GM18507 (cell line): ENCODE measurements at regions not wholly inside any gene's neighbourhood (a gene's known extent, or its start where the extent isn't known, plus 50 kb on each side); places are given as distances from the start of the nearest gene placed in this dataset.
"Not testable (repeated sequence)": the region's sequence is repeated elsewhere in the genome, so short reads cannot be mapped to it uniquely, and the experiment has no call there.

Experiments used
- DNase-seq: peaks from one replicate; pipeline ENCODE4 v3.0.0; 2011; ENCODE audit warnings: low read depth; ENCODE audit not compliant: insufficient read length; ENCODE audit errors: extremely low spot score
- FAIRE-seq: peaks from 2 replicates; lab custom pipeline; 2011; peaks lifted over from hg19 to GRCh38; lab: Jason Lieb, UNC

DNA sequence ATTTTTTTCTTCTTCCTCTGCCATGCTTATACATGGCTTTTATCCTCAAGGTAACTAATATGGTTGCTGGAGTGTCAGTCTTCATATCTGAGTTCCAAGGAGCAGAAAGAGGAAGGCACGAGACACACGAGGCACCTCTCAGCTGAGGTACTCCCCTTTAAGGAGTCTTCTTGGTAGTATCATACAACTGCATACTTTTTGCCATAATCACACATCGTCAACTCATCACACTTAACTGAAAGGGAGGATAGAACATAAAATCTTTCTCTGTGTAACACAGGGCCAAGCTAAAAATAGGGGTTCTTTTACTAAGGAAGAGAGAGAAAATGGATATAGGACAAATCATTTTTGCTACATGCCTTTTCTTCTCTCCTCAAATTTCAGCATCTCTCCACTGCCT lies 104.2 kb downstream of the OXSM start:
- FAIRE-seq (no peak), DNase-seq (no peak)

DNA sequence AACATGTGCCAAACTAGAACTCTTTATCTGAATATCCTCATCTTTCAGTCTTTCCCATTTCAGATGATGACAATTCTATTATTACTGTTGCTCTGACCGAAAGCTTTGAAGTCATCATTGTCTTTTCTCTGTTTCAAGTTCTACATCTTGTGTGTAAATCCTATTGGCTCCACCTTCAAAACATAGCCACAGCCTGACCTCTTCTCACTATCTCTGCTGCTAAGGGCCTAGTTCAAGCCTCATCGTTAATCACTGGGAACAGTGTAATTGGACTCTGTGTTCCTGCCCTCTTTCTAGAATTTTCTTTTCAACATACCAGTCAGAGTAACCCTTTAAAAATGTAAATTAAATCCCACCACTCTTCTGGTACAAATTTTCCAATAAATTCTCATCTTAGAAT lies 105.1 kb downstream of the OXSM start:
- no peak for FAIRE-seq
- DNase-seq = no peak

DNA sequence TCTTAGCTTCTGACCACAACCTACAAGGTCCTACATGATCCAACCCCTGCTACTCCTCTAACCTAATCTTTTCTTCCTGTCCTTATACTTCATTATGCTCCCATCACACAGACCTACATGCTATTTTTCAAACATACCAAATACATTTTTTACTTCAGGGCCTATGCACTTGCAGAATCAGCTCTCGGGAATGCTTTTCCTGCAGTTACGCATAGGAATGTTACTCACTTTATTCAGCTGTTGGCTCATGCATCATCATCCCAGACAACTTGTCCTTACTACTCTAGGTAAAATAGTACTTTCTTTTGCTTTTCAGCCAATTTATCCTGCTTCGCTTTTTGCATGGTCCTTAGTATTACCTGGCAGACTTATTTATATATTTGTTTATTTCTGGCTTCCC lies 105.6 kb downstream of the OXSM start:
- no peak for FAIRE-seq
- no peak for DNase-seq

DNA sequence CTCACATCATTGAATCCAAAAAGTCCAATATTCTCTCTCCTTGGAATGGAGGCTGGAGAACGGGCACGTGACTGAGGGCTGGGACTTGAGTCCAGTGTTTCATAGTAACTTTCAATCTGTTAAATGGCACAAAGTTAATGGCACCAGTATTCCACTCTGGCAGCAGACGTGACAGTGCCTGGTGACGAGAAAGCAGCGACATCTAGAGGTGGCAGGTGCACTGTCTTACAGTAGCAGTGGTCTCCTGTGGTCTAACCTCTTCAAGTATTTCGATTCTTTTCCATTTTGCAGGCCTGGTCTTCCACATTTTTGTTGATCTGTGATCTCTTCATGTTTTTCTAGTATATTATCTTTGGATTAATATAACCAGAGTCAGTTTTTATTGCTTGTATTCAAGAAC lies 107.1 kb downstream of the OXSM start:
- peak; percentile 75 for FAIRE-seq

GRCh38 chr3:25899352-25900101 lies 109.6 kb downstream of the OXSM start:
- FAIRE-seq = no peak
- DNase-seq = no peak

More for the DNA sequence above, 107.1 kb downstream of the OXSM start:
- DNase-seq = peak; percentile 12

DNA sequence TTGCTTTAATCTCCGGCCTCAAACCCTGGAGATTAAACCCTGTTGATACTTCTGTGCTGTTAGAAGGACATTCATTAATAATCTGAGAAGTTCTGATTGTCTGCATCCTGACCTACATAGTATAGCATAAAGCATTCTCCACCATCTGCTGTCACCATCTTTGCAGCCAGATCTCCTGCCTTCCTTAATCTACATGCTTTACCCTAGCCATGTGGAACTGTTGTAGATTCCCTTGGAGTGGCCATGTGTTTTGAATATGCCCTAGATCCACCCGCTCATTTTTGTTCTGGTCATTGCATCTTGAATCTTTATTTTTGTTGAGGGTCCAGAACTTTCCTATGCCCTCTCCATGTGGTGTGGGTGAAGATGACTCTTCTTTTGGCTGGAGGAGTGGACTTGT lies 110.3 kb downstream of the OXSM start:
- FAIRE-seq (no peak), DNase-seq (no peak)

GRCh38 chr3:25901796-25902195 lies 111.9 kb downstream of the OXSM start:
- FAIRE-seq (no peak), DNase-seq (no peak)

DNA sequence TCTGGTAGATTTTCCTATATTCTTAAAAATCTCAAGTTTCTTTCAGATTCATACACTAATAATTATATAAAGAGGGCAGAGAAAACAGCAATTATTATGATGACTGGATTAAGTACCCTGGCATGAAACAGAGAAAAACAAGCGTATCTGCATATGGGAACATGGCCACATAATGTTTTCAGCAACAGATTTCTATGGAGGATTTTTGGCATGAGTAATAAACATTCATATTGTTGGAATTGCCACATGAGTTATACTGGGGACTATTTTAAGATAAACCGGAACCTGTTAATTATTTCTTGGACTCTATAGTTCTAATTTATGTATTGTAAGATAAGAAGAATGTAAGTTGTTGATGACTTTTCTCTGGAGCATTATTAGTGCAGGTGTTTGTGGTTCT lies 112.7 kb downstream of the OXSM start:
- no peak for DNase-seq
- no peak for FAIRE-seq

DNA sequence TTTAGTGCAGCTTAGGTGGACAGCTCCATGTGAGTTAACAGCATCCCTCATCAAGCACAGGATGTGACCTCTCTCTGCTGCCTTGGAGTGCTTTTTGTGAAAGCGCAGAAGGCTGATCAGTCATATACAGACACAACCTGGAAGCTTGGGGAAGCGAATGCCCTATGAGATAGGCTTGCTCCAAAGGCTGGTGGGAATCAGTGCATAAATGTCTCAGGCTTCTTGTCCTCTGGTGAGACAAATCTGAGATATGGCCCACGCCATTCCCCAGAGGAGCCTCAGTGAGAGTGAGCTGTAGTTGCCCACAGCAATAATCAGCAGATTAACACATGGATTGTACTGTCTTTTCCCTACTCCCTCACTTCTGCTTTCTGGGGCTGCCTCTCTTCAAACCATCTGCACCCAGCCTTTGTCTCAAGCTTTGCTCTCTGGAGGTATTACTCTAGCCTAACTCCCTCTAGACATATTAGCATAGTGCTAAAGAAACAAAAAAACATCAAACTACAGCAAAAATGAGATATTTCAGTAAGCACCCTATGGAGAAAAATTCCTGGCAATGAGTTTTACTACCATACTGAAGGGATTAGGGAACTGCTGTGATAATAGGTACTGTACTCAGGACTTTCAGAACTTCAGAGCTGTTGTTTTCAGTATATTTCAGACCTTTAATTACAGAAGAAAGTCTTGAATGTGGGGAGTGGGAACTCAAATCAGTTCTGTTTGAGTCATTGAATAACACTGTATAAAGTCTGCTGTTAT lies 113.7 kb downstream of the OXSM start:
- FAIRE-seq = no peak
- DNase-seq = no peak

DNA sequence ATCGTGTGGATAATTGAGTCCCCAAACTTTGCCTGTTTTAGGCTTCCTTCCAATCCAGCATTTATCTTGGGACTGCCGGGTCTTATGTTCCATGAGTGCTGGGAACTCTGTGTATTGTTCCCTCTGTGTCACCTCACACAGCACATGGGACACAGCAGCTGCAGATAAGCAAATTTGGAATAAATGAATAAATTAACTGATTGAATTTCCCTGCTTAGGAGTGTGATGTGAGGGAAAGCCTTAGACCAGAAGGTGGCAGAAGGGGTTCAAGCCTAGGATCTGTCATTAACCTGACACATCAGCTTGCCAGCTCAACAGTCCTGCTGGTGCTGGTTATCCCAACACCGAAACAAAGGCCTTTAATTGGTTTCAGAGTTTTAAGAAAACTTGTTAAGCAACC lies 114.3 kb downstream of the OXSM start:
- FAIRE-seq (no peak), DNase-seq (no peak)

- DNase-seq (no peak), FAIRE-seq (no peak)
Observed at GRCh38 chr3:25906132-25906906, 116.4 kb downstream of the OXSM start.

GRCh38 chr3:25907081-25907480 lies 117.2 kb downstream of the OXSM start:
- FAIRE-seq (no peak), DNase-seq (no peak)

- DNase-seq (no peak), FAIRE-seq (no peak)
Observed at GRCh38 chr3:25910105-25910504, 120.2 kb downstream of the OXSM start.

GRCh38 chr3:25910997-25911396 lies 121.1 kb downstream of the OXSM start:
- DNase-seq (no peak), FAIRE-seq (no peak)

DNA sequence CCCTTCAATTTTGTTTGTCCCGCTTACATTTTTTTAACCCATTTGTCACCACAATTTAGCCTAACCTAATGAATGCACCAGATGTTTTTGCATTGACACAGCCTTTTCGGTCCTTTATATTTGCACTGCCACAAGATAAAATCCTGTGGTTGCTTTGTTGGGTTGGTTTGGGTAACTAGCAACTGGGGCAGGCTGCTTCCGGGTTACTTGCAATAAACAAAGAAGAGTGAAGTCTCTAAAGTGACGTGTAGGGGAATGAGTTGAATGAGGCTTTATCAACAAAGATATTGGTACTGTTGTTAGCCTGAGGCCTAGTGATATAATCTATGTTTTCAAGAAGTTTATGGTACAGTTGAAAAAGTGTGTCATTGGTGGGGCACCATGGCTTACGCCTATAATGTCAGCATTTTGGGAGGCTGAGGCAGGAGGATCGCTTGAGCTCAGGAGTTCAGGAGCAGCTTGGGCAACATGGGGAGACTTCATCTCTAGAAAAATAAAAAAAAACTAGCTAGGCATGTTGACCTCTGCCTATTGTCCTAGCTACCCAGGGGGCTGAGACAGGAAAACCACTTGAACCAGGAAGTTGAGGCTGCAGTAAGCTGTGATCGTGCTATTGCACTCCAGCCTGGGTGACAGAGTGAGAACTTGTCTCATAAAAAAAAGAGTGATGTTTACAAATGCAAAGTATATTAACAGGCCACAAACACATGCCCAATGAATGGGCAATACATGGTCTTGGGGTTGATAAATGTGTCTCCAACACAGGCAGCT lies 121.8 kb downstream of the OXSM start:
- DNase-seq (no peak), FAIRE-seq (no peak)

- FAIRE-seq = no peak
- DNase-seq = no peak
Observed at GRCh38 chr3:25913179-25913578, 123.3 kb downstream of the OXSM start.

DNA sequence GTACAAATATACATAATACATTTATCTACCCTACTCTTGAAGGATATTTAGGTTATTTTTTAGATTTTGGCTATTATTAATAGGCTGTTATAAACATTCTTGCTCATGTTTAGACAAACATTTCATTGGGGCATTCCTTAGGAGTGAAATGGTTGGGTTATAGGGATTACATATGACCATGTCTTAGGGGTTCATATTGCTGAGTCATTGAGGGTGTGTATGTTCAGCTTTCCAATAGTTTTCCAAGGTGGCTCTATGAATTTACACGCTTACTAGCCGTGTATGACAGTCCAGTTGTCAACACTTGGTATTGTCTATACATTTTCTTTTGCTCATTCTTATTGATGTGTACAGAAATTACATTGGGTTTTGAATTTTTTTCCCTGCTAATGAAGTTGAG lies 125.8 kb downstream of the OXSM start:
- FAIRE-seq (no peak), DNase-seq (no peak)

DNA sequence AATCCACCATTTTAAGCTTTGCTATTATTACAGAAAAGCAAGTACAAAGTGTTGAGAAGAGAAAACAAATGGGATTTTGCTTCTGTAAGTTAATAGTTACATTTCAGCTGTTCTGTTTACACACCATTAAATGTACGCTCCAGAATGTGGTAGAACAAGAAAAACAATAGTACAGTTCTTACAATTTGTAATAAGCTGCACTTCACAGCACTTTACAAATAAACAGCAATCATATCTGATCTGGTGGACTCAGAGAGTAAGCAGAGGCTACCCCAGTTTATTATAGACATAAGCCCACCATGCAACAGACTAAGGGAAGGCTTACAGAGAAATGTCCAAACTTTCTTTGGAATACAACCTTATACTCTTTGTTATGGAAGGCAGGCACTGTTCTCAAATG lies 126.4 kb downstream of the OXSM start:
- no peak for DNase-seq
- no peak for FAIRE-seq

GRCh38 chr3:25931967-25932366 lies 142.1 kb downstream of the OXSM start:
- not testable (repeated sequence) for DNase-seq, FAIRE-seq
